ENCODE measurements at regions not wholly inside any gene's neighbourhood (a gene's known extent, or its start where the extent isn't known, plus 50 kb on each side); places are given as distances from the start of the nearest gene placed in this dataset.
"Not testable (repeated sequence)": the region's sequence is repeated elsewhere in the genome, so short reads cannot be mapped to it uniquely, and the experiment has no call there.

DNA sequence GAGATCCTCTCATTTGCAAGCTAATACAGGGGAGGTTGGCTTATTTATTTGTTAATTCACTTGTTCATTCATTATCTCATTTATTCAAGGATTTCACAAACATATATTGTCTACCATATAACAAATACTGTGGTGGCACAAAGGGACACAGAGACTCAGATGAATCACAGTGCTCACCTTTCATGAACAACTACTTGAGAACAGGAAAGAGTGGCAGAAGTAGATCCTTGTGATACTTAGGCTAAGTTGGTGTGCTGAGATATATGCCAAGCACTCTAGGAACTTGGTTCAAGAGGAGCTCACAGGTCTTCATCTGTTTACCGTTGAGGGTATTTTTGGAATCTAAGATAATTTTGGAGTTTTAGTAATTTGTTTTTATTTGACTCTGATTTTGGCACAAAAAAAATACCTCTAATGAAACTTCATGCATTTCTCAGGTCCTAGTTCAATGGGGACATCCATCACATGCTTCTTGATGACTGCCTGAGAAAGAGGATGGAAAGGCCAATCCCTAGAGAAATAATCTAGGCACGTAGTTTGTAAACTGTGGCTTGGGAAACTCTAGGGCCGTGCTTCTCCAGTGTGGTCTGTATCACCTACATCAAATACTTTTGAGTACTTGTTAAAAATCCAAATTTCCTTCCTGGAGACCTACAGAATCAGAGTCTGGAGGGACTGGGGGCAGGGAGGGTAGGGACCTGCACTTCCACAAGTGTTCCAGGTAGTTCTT, 113.3 kb downstream of the OSTF1 start:
- FAIRE-seq (no peak), DNase-seq (ENCODE audit: low read depth in 1 of 2, low spot score in 1 of 2) (no peak), ATAC-seq (no peak)
- H3K4me2 ChIP-seq, result no peak overlapping the region
- no peak overlapping the region for H3K27ac ChIP-seq
- CTCF ChIA-PET, result interaction anchor here (0.6 to 4.2 kb wide), 15 partner anchors 10 to 1503 kb away, joined by 3 to 28 read pairs (median 4); partner anchors contain the start of genes NMRK1 and OSTF1
- POLR2A ChIA-PET, result interaction anchor here (0.7 kb wide), 1 partner anchor 1502 kb away, joined by 4 read pairs; no protein-coding TSS in a partner anchor
- H3K4me1 ChIP-seq, result no peaks in the 10 kb centered on the region
- WGBS (ENCODE audit: missing lambda C conversion rate), result 4% methylated on average over 3 of the region's 3 CpGs
- TF ChIP-seq NPAS2 (CRISPR knock-in tag; IDR thresholded peaks at IDR 0.05; ENCODE audit: borderline replicate concordance) (no peak), RCOR1 (IDR thresholded peaks at IDR 0.05; ENCODE audit: low read depth, low read length) (no peak)
- H3K4me3 ChIP-seq, result no peak overlapping the region
- H3K9me3 ChIP-seq, result no peaks in the 10 kb centered on the region

DNA sequence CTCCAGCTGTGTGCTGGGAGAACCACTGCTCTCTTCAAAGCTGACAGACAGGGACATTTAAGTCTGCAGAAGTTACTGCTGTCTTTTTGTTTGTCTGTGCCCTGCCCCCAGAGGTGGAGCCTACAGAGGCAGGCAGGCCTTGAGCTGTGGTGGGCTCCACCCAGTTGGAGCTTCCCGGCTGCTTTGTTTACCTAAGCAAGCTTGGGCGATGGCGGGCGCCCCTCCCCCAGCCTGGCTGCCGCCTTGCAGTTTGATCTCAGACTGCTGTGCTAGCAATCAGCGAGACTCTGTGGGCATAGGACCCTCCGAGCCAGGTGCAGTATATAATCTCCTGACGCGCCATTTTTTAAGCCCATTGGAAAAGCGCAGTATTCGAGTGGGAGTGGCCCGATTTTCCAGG, 119.7 kb downstream of the OSTF1 start:
- POLR2A ChIA-PET; H3K4me3 ChIP-seq; H3K4me2 ChIP-seq; ATAC-seq; H3K9me3 ChIP-seq; CTCF ChIA-PET; DNase-seq (ENCODE audit: low read depth in 1 of 2, low spot score in 1 of 2); FAIRE-seq; H3K4me1 ChIP-seq; H3K27ac ChIP-seq: not testable (repeated sequence)
- 74% methylated on average over 4 of the region's 12 CpGs for WGBS (ENCODE audit: missing lambda C conversion rate)

DNA sequence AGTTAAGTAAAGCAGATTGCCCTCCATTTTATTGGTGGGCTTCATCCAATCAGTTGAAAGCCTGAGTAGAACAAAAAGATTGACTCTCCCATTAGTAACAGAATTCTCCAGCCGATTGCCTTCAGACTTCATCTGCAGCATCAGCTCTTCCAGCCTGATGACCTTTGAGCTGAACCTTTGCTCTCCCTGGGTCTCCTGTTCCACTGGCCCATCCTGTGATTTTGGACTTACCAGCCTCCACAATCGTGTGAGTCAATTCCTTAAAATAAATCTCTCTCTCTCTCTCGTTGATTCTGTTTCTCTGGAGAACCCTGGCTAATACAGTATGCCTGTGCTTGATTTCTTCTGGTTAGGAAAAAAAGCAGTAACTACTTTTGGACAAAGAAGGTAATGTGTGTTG, 121.9 kb downstream of the OSTF1 start:
- no peaks in the 10 kb centered on the region for H3K9me3 ChIP-seq
- no peak for FAIRE-seq
- H3K4me3 ChIP-seq, result no peak overlapping the region
- CTCF ChIA-PET, result interaction anchor here (1.1 kb wide), 1 partner anchor 25 kb away, joined by 3 read pairs; no protein-coding TSS in a partner anchor
- no peak overlapping the region for H3K4me2 ChIP-seq
- H3K4me1 ChIP-seq, result no peaks in the 10 kb centered on the region
- no peak for DNase-seq (ENCODE audit: low read depth in 1 of 2, low spot score in 1 of 2)
- H3K27ac ChIP-seq, result no peak overlapping the region
- ATAC-seq, result no peak
- 0% methylated on average over 3 of the region's 3 CpGs for WGBS (ENCODE audit: missing lambda C conversion rate)
- TF ChIP-seq FOXS1 (CRISPR knock-in tag; IDR thresholded peaks at IDR 0.05) (no peak), MAX (IDR thresholded peaks at IDR 0.05) (no peak), SREBF2 (IDR thresholded peaks at IDR 0.05) (no peak), NPAS2 (CRISPR knock-in tag; IDR thresholded peaks at IDR 0.05; ENCODE audit: borderline replicate concordance) (no peak), CBX2 (IDR thresholded peaks at IDR 0.05; ENCODE audit: borderline replicate concordance, low read depth) (no peak), GATA3 (IDR thresholded peaks at IDR 0.05; ENCODE audit: borderline replicate concordance) (no peak)
- POLR2A ChIA-PET, result no interaction called here

DNA sequence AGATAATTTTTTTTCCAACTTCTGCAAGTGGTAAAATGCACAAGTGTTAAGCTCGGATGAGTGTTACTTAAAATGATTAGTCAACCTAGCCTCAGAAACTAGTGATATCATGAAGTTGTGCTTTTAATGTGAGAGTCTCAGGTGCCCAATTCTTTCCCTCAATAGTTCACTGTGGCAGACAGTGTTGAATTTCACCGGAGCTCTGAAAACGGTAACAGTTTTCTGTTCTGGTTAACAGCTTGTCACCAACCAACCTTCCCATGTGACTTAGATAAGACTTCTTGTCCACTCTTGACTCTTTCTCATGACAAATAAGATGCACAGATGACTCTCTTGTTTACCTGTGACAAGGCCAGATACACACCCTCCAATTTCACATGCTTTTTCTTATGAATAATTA, 125.5 kb downstream of the OSTF1 start:
- CTCF ChIA-PET, result interaction anchor here (0.8 kb wide), 1 partner anchor 12 kb away, joined by 5 read pairs; no protein-coding TSS in a partner anchor
- Histone ChIP-seq H3K27ac (no peak overlapping the region), H3K4me2 (no peak overlapping the region), H3K4me3 (no peak overlapping the region), H3K9me3 (no peaks in the 10 kb centered on the region), H3K4me1 (no peaks in the 10 kb centered on the region)
- DNase-seq (ENCODE audit: low read depth in 1 of 2, low spot score in 1 of 2) (no peak), FAIRE-seq (no peak), ATAC-seq (no peak)
- TF ChIP-seq FOSL2 (IDR thresholded peaks at IDR 0.05), result no peak
- TF ChIP-seq FOSL2 (CRISPR knock-in tag; IDR thresholded peaks at IDR 0.05), result no peak
- TF ChIP-seq, protein P1, sequence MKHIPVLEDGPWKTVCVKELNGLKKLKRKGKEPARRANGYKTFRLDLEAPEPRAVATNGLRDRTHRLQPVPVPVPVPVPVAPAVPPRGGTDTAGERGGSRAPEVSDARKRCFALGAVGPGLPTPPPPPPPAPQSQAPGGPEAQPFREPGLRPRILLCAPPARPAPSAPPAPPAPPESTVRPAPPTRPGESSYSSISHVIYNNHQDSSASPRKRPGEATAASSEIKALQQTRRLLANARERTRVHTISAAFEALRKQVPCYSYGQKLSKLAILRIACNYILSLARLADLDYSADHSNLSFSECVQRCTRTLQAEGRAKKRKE (CRISPR knock-in tag; IDR thresholded peaks at IDR 0.05; ENCODE audit: low read depth), result no peak
- TF ChIP-seq SMC3 (IDR thresholded peaks at IDR 0.05), result no peak
- TF ChIP-seq FOSB (CRISPR knock-in tag; IDR thresholded peaks at IDR 0.05), result no peak
- no peak for TF ChIP-seq POLR2AphosphoS2 (conservative IDR thresholded peaks at IDR 0.05; ENCODE audit: low read length)
- POLR2A ChIA-PET, result no interaction called here
- WGBS (ENCODE audit: missing lambda C conversion rate), result 14% methylated on average over 3 of the region's 3 CpGs

- TF ChIP-seq FOSB (CRISPR knock-in tag; IDR thresholded peaks at IDR 0.05) (no peak), JUNB (IDR thresholded peaks at IDR 0.05) (no peak), RCOR1 (IDR thresholded peaks at IDR 0.05; ENCODE audit: low read depth, low read length) (no peak), CHD2 (IDR thresholded peaks at IDR 0.05; ENCODE audit: low read length, partially characterized antibody) (no peak), RNF2 (IDR thresholded peaks at IDR 0.05; ENCODE audit: borderline replicate concordance, low read depth) (no peak)
- TF ChIP-seq, protein P2, sequence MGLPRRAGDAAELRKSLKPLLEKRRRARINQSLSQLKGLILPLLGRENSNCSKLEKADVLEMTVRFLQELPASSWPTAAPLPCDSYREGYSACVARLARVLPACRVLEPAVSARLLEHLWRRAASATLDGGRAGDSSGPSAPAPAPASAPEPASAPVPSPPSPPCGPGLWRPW (IDR thresholded peaks at IDR 0.05), result no peak
- TF ChIP-seq, protein P3, sequence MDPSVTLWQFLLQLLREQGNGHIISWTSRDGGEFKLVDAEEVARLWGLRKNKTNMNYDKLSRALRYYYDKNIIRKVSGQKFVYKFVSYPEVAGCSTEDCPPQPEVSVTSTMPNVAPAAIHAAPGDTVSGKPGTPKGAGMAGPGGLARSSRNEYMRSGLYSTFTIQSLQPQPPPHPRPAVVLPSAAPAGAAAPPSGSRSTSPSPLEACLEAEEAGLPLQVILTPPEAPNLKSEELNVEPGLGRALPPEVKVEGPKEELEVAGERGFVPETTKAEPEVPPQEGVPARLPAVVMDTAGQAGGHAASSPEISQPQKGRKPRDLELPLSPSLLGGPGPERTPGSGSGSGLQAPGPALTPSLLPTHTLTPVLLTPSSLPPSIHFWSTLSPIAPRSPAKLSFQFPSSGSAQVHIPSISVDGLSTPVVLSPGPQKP (IDR thresholded peaks at IDR 0.05; ENCODE audit: low read depth, low read length), result no peak
- Histone ChIP-seq H3K4me1 (no peaks in the 10 kb centered on the region), H3K27ac (no peak overlapping the region), H3K9me3 (no peaks in the 10 kb centered on the region), H3K4me2 (no peak overlapping the region), H3K4me3 (no peak overlapping the region)
- DNase-seq (ENCODE audit: low read depth in 1 of 2, low spot score in 1 of 2) (no peak), ATAC-seq (no peak), FAIRE-seq (no peak)
- ChIA-PET CTCF (interaction anchor here (1.0 to 1.3 kb wide), 2 partner anchors 12 to 25 kb away, joined by 3 read pairs; no protein-coding TSS in a partner anchor), POLR2A (no interaction called here)
- WGBS (ENCODE audit: missing lambda C conversion rate), result 0% methylated on average over 2 of the region's 2 CpGs
Measured at GRCh38 chr9:75226403-75227139, 138.3 kb downstream of the OSTF1 start.
